GM23248 (cell line): ENCODE measurements at regions not wholly inside any gene's neighbourhood (a gene's known extent, or its start where the extent isn't known, plus 50 kb on each side); places are given as distances from the start of the nearest gene placed in this dataset.

ENCODE experiments used
- DNase-seq: peaks from one replicate; pipeline ENCODE4 v3.0.0-alpha.2; 2015
- H2AFZ ChIP-seq: fragments of 200-600 bp; sonication (generic); 2 replicates; pipeline ENCODE4 v1.6.1; 2016; ENCODE audit warnings: antibody characterized with exemption
- H3F3A ChIP-seq: fragments of 200-600 bp; sonication (generic); 2 replicates; pipeline ENCODE4 v1.6.1; 2016; ENCODE audit warnings: mild to moderate bottlenecking, antibody characterized with exemption, mixed run types; ENCODE audit not compliant: insufficient read depth
- H3K27ac ChIP-seq: fragments of 200-600 bp; sonication (generic); 2 replicates; pipeline ENCODE4 v1.5.1; 2016; ENCODE audit warnings: mild to moderate bottlenecking
- H3K27me3 ChIP-seq: fragments of 200-600 bp; sonication (generic); replicated peaks from 2 replicates; pipeline ENCODE4 v1.6.1; 2016; ENCODE audit warnings: mild to moderate bottlenecking; ENCODE audit not compliant: insufficient read depth
- H3K36me3 ChIP-seq: fragments of 200-600 bp; sonication (generic); 2 replicates; pipeline ENCODE4 v1.6.1; 2016; ENCODE audit warnings: low read depth, mild to moderate bottlenecking
- H3K4me1 ChIP-seq: fragments of 200-600 bp; sonication (generic); 2 replicates; pipeline ENCODE4 v1.6.1; 2016; ENCODE audit warnings: mild to moderate bottlenecking; ENCODE audit not compliant: insufficient read depth
- H3K4me2 ChIP-seq: fragments of 200-600 bp; sonication (generic); one replicate; pipeline ENCODE4 v1.6.1; 2016; ENCODE audit warnings: mild to moderate bottlenecking; ENCODE audit not compliant: unreplicated experiment
- H3K4me3 ChIP-seq: fragments of 200-600 bp; sonication (generic); 2 replicates; pipeline ENCODE4 v1.5.1; 2016; ENCODE audit warnings: mild to moderate bottlenecking
- H3K79me2 ChIP-seq: fragments of 200-600 bp; sonication (generic); 2 replicates; pipeline ENCODE4 v1.6.1; 2016; ENCODE audit warnings: mild to moderate bottlenecking; ENCODE audit not compliant: insufficient read depth
- H3K9ac ChIP-seq: fragments of 200-600 bp; sonication (generic); 2 replicates; pipeline ENCODE4 v1.6.1; 2016; ENCODE audit warnings: mild to moderate bottlenecking
- H3K9me2 ChIP-seq: fragments of 200-600 bp; sonication (generic); 2 replicates; pipeline ENCODE4 v1.6.1; 2016; ENCODE audit warnings: mixed run types, mild to moderate bottlenecking, moderate library complexity; ENCODE audit not compliant: insufficient read depth
- H3K9me3 ChIP-seq: fragments of 200-600 bp; sonication (generic); one replicate; pipeline ENCODE4 v1.6.1; 2017; ENCODE audit warnings: low read depth
- H4K20me1 ChIP-seq: fragments of 200-600 bp; sonication (generic); 2 replicates; pipeline ENCODE4 v1.6.0; 2016; ENCODE audit not compliant: insufficient read depth
- EZH2 ChIP-seq: fragments of 200-600 bp; sonication (generic); IDR thresholded peaks from 2 replicates; pipeline ENCODE4 v1.6.1; 2018; ENCODE audit warnings: antibody characterized with exemption, mild to moderate bottlenecking; ENCODE audit not compliant: insufficient read depth, poor library complexity, severe bottlenecking
- EZH2phosphoT487 ChIP-seq: fragments of 200-600 bp; sonication (generic); IDR thresholded peaks from 2 replicates; pipeline ENCODE4 v1.6.1; 2018; ENCODE audit warnings: antibody characterized with exemption, moderate library complexity, mild to moderate bottlenecking, low read depth; ENCODE audit not compliant: insufficient read depth
- WGBS, 2 experiments: methylation state at CpG; one replicate each; pipeline ENCODE4 v1.1.6; 2015 to 2017; ENCODE audit warnings: low lambda C conversion rate in 2 of 2, low coverage in 1 of 2; ENCODE audit errors: missing lambda C conversion rate in 2 of 2; 5-methylcytosine and 5-hydroxymethylcytosine counted together
- in situ Hi-C: fragments of 300-500 bp; cut with MboI; formaldehyde crosslinking; loops from 2 replicates; pipeline ENCODE4 v1.15.0; 2020

DNA sequence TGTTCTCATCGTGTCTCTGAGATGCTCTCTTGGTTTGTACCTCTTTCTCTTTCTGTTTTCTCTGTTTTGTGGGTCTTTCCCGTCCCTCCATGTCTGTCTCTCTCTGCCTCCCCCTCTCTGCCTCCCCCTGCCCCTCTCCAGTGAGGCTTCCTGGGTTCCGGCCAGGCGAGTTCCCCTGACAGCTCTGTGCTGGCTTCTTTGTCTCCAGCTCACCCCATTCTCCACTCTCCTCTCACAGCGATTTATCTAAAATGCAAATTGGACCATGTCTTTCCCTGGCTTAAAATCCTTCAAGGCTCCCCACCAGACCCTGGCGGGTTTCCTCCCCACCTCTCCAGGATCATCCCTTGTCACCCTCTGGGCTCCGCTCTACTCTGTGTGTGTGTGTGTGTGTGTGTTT is 202.4 kb upstream of the POU3F1 start:
- no peaks in the 10 kb centered on the region for H3F3A ChIP-seq
- no peaks in the 10 kb centered on the region for H3K9me2 ChIP-seq
- 18 to 28% methylated on average over 6 to 7 of the region's 7 CpGs for WGBS, 2 experiments
- TF ChIP-seq EZH2 = no peak
- no peak for TF ChIP-seq EZH2phosphoT487
- H3K36me3 ChIP-seq = no peaks in the 10 kb centered on the region
- no peak overlapping the region for H3K9ac ChIP-seq
- H2AFZ ChIP-seq = no peak overlapping the region
- H3K27me3 ChIP-seq = peaks cover 17% of the 10 kb centered on the region; the same call in 1 of the 2 replicates
- no peak overlapping the region for H3K4me2 ChIP-seq
- no peaks in the 10 kb centered on the region for H4K20me1 ChIP-seq
- no peaks in the 10 kb centered on the region for H3K4me1 ChIP-seq
- no peaks in the 10 kb centered on the region for H3K9me3 ChIP-seq
- DNase-seq = no peak
- in situ Hi-C loops = no loop called here
- H3K79me2 ChIP-seq = no peaks in the 10 kb centered on the region
- H3K27ac ChIP-seq = no peak overlapping the region
- no peak overlapping the region for H3K4me3 ChIP-seq

GRCh38 chr1:38246955-38247952 is 200.7 kb upstream of the POU3F1 start:
- H3K79me2 ChIP-seq = no peaks in the 10 kb centered on the region
- H2AFZ ChIP-seq = no peak overlapping the region
- 24 to 27% methylated on average over 24 of the region's 24 CpGs for WGBS, 2 experiments
- H3K27ac ChIP-seq = no peak overlapping the region
- TF ChIP-seq EZH2 = no peak
- no peak for TF ChIP-seq EZH2phosphoT487
- H3K9me2 ChIP-seq = no peaks in the 10 kb centered on the region
- H3K9me3 ChIP-seq = no peaks in the 10 kb centered on the region
- no peak overlapping the region for H3K4me3 ChIP-seq
- H3K9ac ChIP-seq = no peak overlapping the region
- no peaks in the 10 kb centered on the region for H3K4me1 ChIP-seq
- in situ Hi-C loops = no loop called here
- H3K27me3 ChIP-seq = peaks cover 17% of the 10 kb centered on the region; the same call in 1 of the 2 replicates
- DNase-seq = peak; percentile 20
- no peak overlapping the region for H3K4me2 ChIP-seq
- H3F3A ChIP-seq = no peaks in the 10 kb centered on the region
- no peaks in the 10 kb centered on the region for H4K20me1 ChIP-seq
- H3K36me3 ChIP-seq = no peaks in the 10 kb centered on the region

DNA sequence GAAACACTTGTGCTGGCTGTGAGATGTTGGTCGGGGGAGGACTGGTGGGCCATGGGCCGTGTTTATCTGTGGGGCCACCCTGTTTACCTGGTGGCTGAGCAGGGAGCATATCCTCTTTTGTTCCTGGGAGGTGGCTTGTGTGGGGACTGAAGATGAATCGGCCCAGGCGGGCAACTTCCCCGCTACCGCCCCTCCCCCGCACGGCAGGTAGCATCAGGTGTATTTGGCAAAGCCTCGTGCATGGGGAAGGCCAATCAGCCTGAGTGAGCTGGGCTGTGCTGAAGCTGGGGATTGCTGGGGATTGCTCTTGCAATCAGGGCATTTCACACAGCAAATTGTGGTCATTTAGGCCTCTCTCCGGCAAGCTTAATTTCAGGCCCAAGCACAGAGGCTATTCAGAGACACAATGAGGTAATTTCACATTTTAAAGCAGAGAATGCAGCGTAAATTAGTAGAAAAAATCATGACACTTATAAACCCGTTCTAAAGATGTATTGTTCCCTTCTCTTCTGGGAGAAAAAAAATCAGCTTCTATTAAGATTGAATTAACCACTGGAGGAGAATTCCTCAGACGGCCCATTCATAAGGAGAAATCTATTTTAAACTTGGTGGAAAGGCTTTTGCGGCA is 197.7 kb upstream of the POU3F1 start:
- Histone ChIP-seq H3K36me3 (no peaks in the 10 kb centered on the region), H3K9ac (no peak overlapping the region), H3K4me2 (no peak overlapping the region), H3K9me2 (no peaks in the 10 kb centered on the region), H4K20me1 (no peaks in the 10 kb centered on the region), H2AFZ (no peak overlapping the region), H3K4me1 (no peaks in the 10 kb centered on the region), H3K27ac (no peak overlapping the region), H3K4me3 (no peak overlapping the region), H3K27me3 (peaks cover 14% of the 10 kb centered on the region; the same call in 1 of the 2 replicates), H3K79me2 (no peaks in the 10 kb centered on the region), H3F3A (no peaks in the 10 kb centered on the region), H3K9me3 (no peaks in the 10 kb centered on the region)
- 30 to 32% methylated on average over 13 to 14 of the region's 14 CpGs for WGBS, 2 experiments
- DNase-seq = no peak
- TF ChIP-seq EZH2phosphoT487 (no peak), EZH2 (no peak)
- in situ Hi-C loops = no loop called here

- H3K4me1 ChIP-seq = no peaks in the 10 kb centered on the region
- no peaks in the 10 kb centered on the region for H4K20me1 ChIP-seq
- H3K9ac ChIP-seq = no peak overlapping the region
- TF ChIP-seq EZH2 (no peak), EZH2phosphoT487 (no peak)
- in situ Hi-C loops = no loop called here
- no peak for DNase-seq
- H3K4me2 ChIP-seq = no peak overlapping the region
- no peaks in the 10 kb centered on the region for H3K9me3 ChIP-seq
- H3F3A ChIP-seq = no peaks in the 10 kb centered on the region
- no peak overlapping the region for H2AFZ ChIP-seq
- H3K36me3 ChIP-seq = no peaks in the 10 kb centered on the region
- no peak overlapping the region for H3K4me3 ChIP-seq
- H3K79me2 ChIP-seq = no peaks in the 10 kb centered on the region
- H3K27me3 ChIP-seq = peaks cover 15% of the 10 kb centered on the region; the same call in 1 of the 2 replicates
- 26 to 33% methylated on average over 6 of the region's 6 CpGs for WGBS, 2 experiments
- no peaks in the 10 kb centered on the region for H3K9me2 ChIP-seq
- no peak overlapping the region for H3K27ac ChIP-seq
These were observed 196.5 kb upstream of the POU3F1 start for GRCh38 chr1:38243106-38243505.
